Upper lobe of left lung (tissue), 6 donors: ENCODE measurements at regions not wholly inside any gene's neighbourhood (a gene's known extent, or its start where the extent isn't known, plus 50 kb on each side); places are given as distances from the start of the nearest gene placed in this dataset.

ENCODE experiments used
- ATAC-seq, 2 donors: fragments of 200-7000 bp; cut with Tn5 transposase; one replicate each; pipeline ENCODE4 v1.9.1; 2022; ENCODE audit warnings: mild to moderate bottlenecking in 2 of 2, moderate library complexity in 2 of 2; ENCODE audit not compliant: low FRiP score in 2 of 2
- DNase-seq, 2 donors: peaks; one replicate each; pipeline ENCODE4 v3.0.0-alpha.2; 2019 to 2020
- H3K27ac ChIP-seq, 4 donors: fragments of 200-600 bp; sonication (generic); one replicate each; pipeline ENCODE4 v1.5.1; 2016 to 2019
- H3K27me3 ChIP-seq, 4 donors: fragments of 200-600 bp; sonication (generic); one replicate each; pipeline ENCODE4 v1.5.1; 2017 to 2019
- H3K36me3 ChIP-seq, 4 donors: fragments of 200-600 bp; sonication (generic); one replicate each; pipeline ENCODE4 v1.5.1; 2016 to 2019
- H3K4me1 ChIP-seq, 4 donors: fragments of 200-600 bp; sonication (generic); one replicate each; pipeline ENCODE4 v1.5.1; 2018 to 2019
- H3K4me3 ChIP-seq, 4 donors: fragments of 200-600 bp; sonication (generic); one replicate each; pipeline ENCODE4 v1.5.1; 2017 to 2019; ENCODE audit warnings: mild to moderate bottlenecking in 2 of 4, moderate library complexity in 1 of 4
- H3K9me3 ChIP-seq, 4 donors: fragments of 200-600 bp; sonication (generic); one replicate each; pipeline ENCODE4 v1.5.1; 2018 to 2019
- EP300 ChIP-seq, 4 donors: sonication (generic); formaldehyde crosslinking; IDR thresholded peaks; one replicate each; pipeline ENCODE4 v1.5.1; 2017; ENCODE audit warnings: antibody characterized with exemption in 4 of 4, control low read depth in 2 of 4
- POLR2A ChIP-seq, 4 donors: fragments of 450-650 bp; IDR thresholded peaks; one replicate each; pipeline ENCODE4 v1.5.1; 2016 to 2017; ENCODE audit warnings: antibody characterized with exemption in 4 of 4, mild to moderate bottlenecking in 2 of 4
- POLR2AphosphoS5 ChIP-seq, 2 donors: sonication (generic); formaldehyde crosslinking; IDR thresholded peaks; one replicate each; pipeline ENCODE4 v1.5.1; 2017; ENCODE audit warnings: antibody characterized with exemption in 2 of 2
- WGBS, 2 donors: methylation state at CpG; one replicate each; pipeline ENCODE4 v1.1.5; 2017 to 2018; 5-methylcytosine and 5-hydroxymethylcytosine counted together
- TF ChIP-seq, protein P1 (sequence below), 6 experiments: fragments of 450-650 bp in 4 of 6; fragments of 200-600 bp in 2 of 6; sonication (generic) in 2 of 6; IDR thresholded peaks; one replicate each; pipeline ENCODE4 v1.5.1; 2016 to 2019; ENCODE audit warnings: antibody characterized with exemption in 6 of 6
- donor health status: DM: no; HTN: no; CAD: no; lungs with moderate emphysema.
- donor health status: DM: no; HTN: yes; CAD: no; lungs with severe emphysema.

DNA sequence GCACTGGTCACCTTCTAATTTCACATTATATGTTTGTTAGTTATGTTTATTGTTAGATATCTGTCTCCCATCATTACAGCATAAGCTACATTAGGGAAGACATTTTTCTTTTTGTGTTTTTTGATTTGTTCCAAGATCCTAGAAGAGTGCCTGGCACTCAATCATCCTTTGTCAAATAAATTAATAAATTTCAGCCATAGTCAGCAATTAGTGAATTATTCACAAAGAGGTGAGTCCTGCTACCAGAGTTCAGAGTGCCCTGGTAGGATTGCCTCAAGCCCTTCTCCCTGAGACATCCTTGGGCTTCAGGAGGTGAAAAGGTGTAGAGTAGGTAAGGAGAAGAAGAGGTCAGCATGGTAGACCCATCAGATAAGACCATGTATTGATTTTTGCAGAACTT, 186.2 kb upstream of the CTAGE1 start:
- no peaks in the 10 kb centered on the region for H3K9me3 ChIP-seq
- ATAC-seq, result no peak
- no peak for DNase-seq
- H3K27ac ChIP-seq, result peak overlapping the region; percentile 34 to 81 (median 79)
- H3K4me1 ChIP-seq, result peaks cover 16 to 34% (median 29%) of the 10 kb centered on the region in 4 donors
- H3K36me3 ChIP-seq, result no peaks in the 10 kb centered on the region
- no peak overlapping the region for H3K4me3 ChIP-seq
- no peaks in the 10 kb centered on the region for H3K27me3 ChIP-seq
- TF ChIP-seq POLR2AphosphoS5 (IDR thresholded peaks at IDR 0.05) (no peak), EP300 (IDR thresholded peaks at IDR 0.05) (no peak), POLR2A (IDR thresholded peaks at IDR 0.05) (no peak)
- TF ChIP-seq, protein P1, sequence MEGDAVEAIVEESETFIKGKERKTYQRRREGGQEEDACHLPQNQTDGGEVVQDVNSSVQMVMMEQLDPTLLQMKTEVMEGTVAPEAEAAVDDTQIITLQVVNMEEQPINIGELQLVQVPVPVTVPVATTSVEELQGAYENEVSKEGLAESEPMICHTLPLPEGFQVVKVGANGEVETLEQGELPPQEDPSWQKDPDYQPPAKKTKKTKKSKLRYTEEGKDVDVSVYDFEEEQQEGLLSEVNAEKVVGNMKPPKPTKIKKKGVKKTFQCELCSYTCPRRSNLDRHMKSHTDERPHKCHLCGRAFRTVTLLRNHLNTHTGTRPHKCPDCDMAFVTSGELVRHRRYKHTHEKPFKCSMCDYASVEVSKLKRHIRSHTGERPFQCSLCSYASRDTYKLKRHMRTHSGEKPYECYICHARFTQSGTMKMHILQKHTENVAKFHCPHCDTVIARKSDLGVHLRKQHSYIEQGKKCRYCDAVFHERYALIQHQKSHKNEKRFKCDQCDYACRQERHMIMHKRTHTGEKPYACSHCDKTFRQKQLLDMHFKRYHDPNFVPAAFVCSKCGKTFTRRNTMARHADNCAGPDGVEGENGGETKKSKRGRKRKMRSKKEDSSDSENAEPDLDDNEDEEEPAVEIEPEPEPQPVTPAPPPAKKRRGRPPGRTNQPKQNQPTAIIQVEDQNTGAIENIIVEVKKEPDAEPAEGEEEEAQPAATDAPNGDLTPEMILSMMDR (IDR thresholded peaks at IDR 0.05), result no peak

DNA sequence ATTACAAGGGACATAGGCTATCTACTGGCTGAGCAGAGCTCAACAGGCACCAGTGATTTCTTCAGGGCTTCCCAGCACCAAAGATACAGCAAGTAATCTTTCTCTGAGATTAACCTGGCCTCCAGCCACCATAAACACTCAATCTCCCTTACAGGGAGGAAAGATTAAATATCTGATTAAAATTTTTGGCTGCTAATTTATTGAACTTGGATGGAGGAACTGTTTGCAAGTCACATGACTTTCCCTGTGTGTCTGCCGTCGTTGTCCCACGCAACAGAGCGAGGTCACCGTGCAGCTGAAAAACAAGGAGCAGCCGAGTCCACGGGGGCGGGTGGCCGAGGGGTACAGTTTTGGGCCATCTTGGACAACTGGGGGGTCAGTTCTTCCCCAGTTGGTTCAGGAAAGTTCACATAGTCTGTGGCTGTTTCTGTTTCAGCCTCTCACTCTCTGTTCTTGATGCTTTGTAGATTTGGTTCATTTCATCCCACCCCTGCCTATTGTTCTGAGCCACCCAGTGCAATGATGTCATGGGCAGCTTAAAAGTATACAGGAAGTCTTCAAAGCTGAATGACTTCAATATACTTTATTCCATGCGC, 186.8 kb upstream of the CTAGE1 start:
- no peaks in the 10 kb centered on the region for H3K27me3 ChIP-seq
- H3K4me3 ChIP-seq, result peak overlapping the region in 3 of 4 donors; percentile 19 to 34 (median 21)
- H3K36me3 ChIP-seq, result no peaks in the 10 kb centered on the region
- WGBS, 2 donors, result 31 to 38% methylated on average over 10 of the region's 10 CpGs
- H3K4me1 ChIP-seq, result peaks cover 16 to 40% (median 33%) of the 10 kb centered on the region in 4 donors
- peak; percentile 30 to 60 for DNase-seq
- peak; percentile 44 for ATAC-seq
- H3K9me3 ChIP-seq, result no peaks in the 10 kb centered on the region
- H3K27ac ChIP-seq, result peak overlapping the region; percentile 70 to 81 (median 79)
- TF ChIP-seq EP300 (IDR thresholded peaks at IDR 0.05) (no peak), POLR2AphosphoS5 (IDR thresholded peaks at IDR 0.05) (no peak), POLR2A (IDR thresholded peaks at IDR 0.05) (no peak)
- TF ChIP-seq, protein P1 (IDR thresholded peaks at IDR 0.05), result no peak

DNA sequence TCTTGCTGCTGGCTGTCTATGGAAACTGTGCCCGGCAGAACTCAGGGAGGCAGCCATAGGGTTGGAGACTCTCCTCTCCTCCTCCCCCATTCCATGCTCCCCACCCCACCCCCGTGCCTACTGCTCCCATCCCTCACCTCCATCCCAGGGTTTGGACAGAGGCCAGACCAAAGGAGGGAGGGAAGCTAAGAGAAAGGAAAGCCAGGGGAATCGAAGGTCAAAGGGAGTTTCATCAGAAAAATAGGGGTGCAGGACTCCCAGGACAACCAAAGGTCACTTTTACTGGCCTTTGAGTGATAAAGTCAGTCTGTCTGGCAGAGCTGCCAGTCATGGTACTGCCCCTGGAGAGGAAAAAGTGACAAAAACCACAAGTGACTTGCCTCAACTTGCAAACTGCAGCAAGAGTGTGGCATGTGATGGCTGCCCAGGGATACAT, 187.3 kb upstream of the CTAGE1 start:
- no peak for ATAC-seq

DNA sequence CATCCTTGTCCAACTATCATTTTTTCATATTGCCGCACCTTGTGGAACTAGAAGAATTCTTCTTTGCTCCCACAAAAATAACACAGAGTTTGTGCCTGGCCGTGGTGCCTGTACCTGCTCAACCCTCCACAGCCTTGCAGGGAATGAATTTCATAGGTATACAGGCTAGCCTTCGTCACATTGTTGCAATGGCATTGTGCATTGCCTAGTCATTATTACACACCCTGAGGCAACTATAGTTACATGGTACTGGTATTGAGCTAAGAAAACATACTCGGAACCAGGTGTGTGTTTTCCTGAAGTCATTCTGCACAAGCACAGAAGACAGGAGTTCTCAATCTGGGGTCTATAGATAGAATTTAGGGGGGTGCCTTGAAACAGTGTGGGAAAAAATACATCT, 188.0 kb upstream of the CTAGE1 start:
- no peaks in the 10 kb centered on the region for H3K36me3 ChIP-seq
- DNase-seq (no peak), ATAC-seq (no peak)
- no peaks in the 10 kb centered on the region for H3K9me3 ChIP-seq
- peak overlapping the region in 2 of 4 donors; percentile 78 to 80 for H3K27ac ChIP-seq
- H3K4me1 ChIP-seq, result peaks cover 25 to 50% (median 38%) of the 10 kb centered on the region in 4 donors
- TF ChIP-seq EP300 (IDR thresholded peaks at IDR 0.05) (no peak), POLR2A (IDR thresholded peaks at IDR 0.05) (no peak), POLR2AphosphoS5 (IDR thresholded peaks at IDR 0.05) (no peak)
- TF ChIP-seq, protein P1 (IDR thresholded peaks at IDR 0.05), result no peak
- 69 to 73% methylated on average over 4 of the region's 4 CpGs for WGBS, 2 donors
- no peaks in the 10 kb centered on the region for H3K27me3 ChIP-seq
- no peak overlapping the region for H3K4me3 ChIP-seq

More for the DNA sequence above, 187.3 kb upstream of the CTAGE1 start:
- Histone ChIP-seq H3K27ac (peak overlapping the region; percentile 70 to 81 (median 79)), H3K4me1 (peaks cover 21 to 45% (median 36%) of the 10 kb centered on the region in 4 donors), H3K4me3 (peak overlapping the region in 3 of 4 donors; percentile 19 to 34 (median 21)), H3K36me3 (no peaks in the 10 kb centered on the region), H3K27me3 (no peaks in the 10 kb centered on the region), H3K9me3 (no peaks in the 10 kb centered on the region)
- no peak for TF ChIP-seq EP300 (IDR thresholded peaks at IDR 0.05)
- TF ChIP-seq POLR2A (IDR thresholded peaks at IDR 0.05), result no peak
- no peak for TF ChIP-seq POLR2AphosphoS5 (IDR thresholded peaks at IDR 0.05)
- TF ChIP-seq, protein P1 (IDR thresholded peaks at IDR 0.05), result no peak
- DNase-seq, result no peak
- WGBS, 2 donors, result 27 to 44% methylated on average over 3 of the region's 3 CpGs
